WERI-Rb-1 (cell line): ENCODE measurements at regions not wholly inside any gene's neighbourhood (a gene's known extent, or its start where the extent isn't known, plus 50 kb on each side); places are given as distances from the start of the nearest gene placed in this dataset.

ENCODE experiments used
- DNase-seq: peaks from one replicate; pipeline ENCODE4 v3.0.0-alpha.2; 2020
- H3K27ac ChIP-seq: fragments of 250-450 bp; sonication (Bioruptor Pico); 2 replicates; pipeline ENCODE4 v1.5.1; 2020; ENCODE audit warnings: mild to moderate bottlenecking, moderate library complexity
- H3K27me3 ChIP-seq: fragments of 250-450 bp; sonication (Bioruptor Pico); 2 replicates; pipeline ENCODE4 v1.5.1; 2021; ENCODE audit warnings: mild to moderate bottlenecking, low read depth, moderate library complexity; ENCODE audit not compliant: insufficient read depth, severe bottlenecking
- H3K36me3 ChIP-seq: fragments of 250-450 bp; sonication (Bioruptor Pico); 2 replicates; pipeline ENCODE4 v1.5.1; 2020; ENCODE audit warnings: mild to moderate bottlenecking, moderate library complexity
- H3K4me3 ChIP-seq: 2 replicates; pipeline ENCODE4 v1.5.1; 2011; ENCODE audit warnings: low read depth, mild to moderate bottlenecking, control low read depth, low read length
- H3K9me3 ChIP-seq: fragments of 250-450 bp; sonication (Bioruptor Pico); 2 replicates; pipeline ENCODE4 v1.5.1; 2021; ENCODE audit warnings: mild to moderate bottlenecking, moderate library complexity; ENCODE audit not compliant: severe bottlenecking
- TF ChIP-seq, protein P1 (sequence below): IDR thresholded peaks from 2 replicates; pipeline ENCODE4 v1.5.1; 2011; ENCODE audit warnings: low read depth, mild to moderate bottlenecking, control low read depth, inconsistent platforms, low read length

- TF ChIP-seq, protein P1, sequence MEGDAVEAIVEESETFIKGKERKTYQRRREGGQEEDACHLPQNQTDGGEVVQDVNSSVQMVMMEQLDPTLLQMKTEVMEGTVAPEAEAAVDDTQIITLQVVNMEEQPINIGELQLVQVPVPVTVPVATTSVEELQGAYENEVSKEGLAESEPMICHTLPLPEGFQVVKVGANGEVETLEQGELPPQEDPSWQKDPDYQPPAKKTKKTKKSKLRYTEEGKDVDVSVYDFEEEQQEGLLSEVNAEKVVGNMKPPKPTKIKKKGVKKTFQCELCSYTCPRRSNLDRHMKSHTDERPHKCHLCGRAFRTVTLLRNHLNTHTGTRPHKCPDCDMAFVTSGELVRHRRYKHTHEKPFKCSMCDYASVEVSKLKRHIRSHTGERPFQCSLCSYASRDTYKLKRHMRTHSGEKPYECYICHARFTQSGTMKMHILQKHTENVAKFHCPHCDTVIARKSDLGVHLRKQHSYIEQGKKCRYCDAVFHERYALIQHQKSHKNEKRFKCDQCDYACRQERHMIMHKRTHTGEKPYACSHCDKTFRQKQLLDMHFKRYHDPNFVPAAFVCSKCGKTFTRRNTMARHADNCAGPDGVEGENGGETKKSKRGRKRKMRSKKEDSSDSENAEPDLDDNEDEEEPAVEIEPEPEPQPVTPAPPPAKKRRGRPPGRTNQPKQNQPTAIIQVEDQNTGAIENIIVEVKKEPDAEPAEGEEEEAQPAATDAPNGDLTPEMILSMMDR: no peak
- no peak overlapping the region for H3K4me3 ChIP-seq
- no peaks in the 10 kb centered on the region for H3K9me3 ChIP-seq
- no peak overlapping the region for H3K27ac ChIP-seq
- H3K27me3 ChIP-seq: no peaks in the 10 kb centered on the region
- no peak for DNase-seq
- H3K36me3 ChIP-seq: no peaks in the 10 kb centered on the region
These were observed 146.9 kb downstream of the C16orf95 start for GRCh38 chr16:87170310-87170709.

DNA sequence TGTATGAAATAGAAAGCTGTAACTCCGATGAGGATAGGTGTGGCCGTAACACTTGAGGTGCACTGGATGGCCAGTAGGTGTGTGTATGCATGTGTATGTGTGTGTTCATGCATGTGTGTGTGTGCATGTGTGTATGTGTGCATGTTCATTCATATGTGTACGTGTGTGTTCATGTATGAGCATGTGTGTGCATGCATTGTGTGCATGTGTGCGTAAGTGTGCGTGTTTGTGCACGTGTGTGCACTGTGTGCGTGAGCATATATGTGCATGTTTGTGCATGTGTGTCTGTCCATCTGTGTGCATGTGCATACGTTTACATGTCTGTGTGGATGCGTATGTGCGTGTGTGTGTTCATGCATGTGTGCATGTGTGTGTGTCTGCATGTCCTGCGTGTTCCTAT lies 145.5 kb downstream of the C16orf95 start:
- no peaks in the 10 kb centered on the region for H3K27me3 ChIP-seq
- TF ChIP-seq, protein P1: no peak
- H3K27ac ChIP-seq: no peak overlapping the region

DNA sequence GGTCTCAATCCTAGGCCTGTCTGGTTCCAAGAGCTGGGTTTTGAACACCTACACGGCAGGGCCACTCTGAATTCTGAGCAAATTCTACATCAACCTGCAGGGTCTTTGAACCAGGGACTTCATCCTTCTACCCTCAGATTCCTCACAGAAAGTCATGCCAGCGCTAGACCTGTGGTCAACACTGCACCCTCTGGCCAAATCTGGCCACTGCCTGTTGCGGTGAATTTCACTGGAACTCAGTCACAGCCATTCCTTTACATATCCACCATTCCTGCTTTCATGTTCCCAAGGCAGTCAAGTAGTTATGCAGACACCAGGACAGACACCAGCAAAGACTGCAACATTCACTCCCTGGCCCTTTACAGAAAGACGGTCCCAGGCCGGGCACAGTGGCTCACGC lies 144.6 kb downstream of the C16orf95 start:
- no peak for DNase-seq
- no peak overlapping the region for H3K4me3 ChIP-seq
- H3K27ac ChIP-seq: no peak overlapping the region
- H3K9me3 ChIP-seq: no peaks in the 10 kb centered on the region
- H3K27me3 ChIP-seq: no peaks in the 10 kb centered on the region
- TF ChIP-seq, protein P1: 0 out of 2 replicates have a peak, but pooled peaks have one; percentile 19
- no peaks in the 10 kb centered on the region for H3K36me3 ChIP-seq

More for the DNA sequence above, 145.5 kb downstream of the C16orf95 start:
- Histone ChIP-seq H3K4me3 (no peak overlapping the region), H3K36me3 (no peaks in the 10 kb centered on the region), H3K9me3 (no peaks in the 10 kb centered on the region)
- DNase-seq: no peak

DNA sequence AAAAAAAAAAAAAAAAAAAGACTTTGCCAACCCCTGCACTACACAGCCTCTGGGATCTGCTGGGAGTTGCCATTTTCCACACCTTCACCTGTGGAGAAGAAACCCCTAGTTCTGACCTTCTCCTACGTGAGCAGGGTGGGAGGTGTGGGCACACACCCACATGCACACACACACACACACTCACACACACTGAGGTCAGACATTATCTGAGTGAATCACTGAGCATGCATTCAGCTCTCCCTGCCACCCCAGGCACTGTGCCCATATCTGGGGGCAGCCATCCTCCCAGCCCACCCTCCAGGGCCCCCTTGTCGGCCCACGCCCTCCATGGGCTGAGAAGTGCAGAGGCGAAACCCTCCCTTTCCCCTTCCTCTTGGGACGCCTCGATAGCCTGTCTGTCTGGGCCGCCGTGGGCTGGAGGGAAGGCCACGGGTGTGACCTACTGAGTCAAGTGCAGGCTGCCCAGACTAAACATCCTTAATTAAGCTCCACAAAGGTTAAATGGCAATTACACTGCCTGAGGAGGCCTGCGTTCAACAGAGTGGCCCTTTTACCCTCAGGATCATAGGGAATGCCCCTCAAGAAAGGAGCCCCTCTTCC lies 143.8 kb downstream of the C16orf95 start:
- no peak for DNase-seq
- Histone ChIP-seq H3K27me3 (no peaks in the 10 kb centered on the region), H3K36me3 (no peaks in the 10 kb centered on the region), H3K27ac (no peak overlapping the region), H3K9me3 (no peaks in the 10 kb centered on the region), H3K4me3 (no peak overlapping the region)
- TF ChIP-seq, protein P1: no peak

GRCh38 chr16:87174061-87174460 lies 143.1 kb downstream of the C16orf95 start:
- Histone ChIP-seq H3K27ac (no peak overlapping the region), H3K9me3 (no peaks in the 10 kb centered on the region), H3K27me3 (no peaks in the 10 kb centered on the region), H3K36me3 (no peaks in the 10 kb centered on the region), H3K4me3 (no peak overlapping the region)
- TF ChIP-seq, protein P1: no peak
- no peak for DNase-seq

DNA sequence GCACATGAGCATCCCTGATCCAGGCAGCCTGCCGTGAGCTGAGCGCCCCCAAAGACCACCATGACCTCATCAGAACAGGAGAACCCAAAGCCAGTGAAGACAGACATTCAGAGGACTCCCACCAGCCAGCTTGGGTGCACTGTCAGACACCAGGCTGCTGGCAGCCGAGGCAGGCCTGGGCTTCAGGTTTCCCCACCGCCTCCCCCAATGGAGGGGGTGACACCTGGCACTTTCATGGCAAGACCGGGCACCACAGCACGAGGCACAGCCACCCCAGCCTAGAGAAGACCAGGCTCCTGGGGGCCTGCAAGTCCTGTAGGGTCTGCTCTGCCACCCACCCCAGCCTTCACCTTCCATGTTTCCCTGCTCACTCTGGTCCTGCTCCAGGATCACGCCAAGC lies 140.5 kb downstream of the C16orf95 start:
- H3K36me3 ChIP-seq: no peaks in the 10 kb centered on the region
- no peak overlapping the region for H3K4me3 ChIP-seq
- H3K27me3 ChIP-seq: no peaks in the 10 kb centered on the region
- TF ChIP-seq, protein P1: no peak
- H3K9me3 ChIP-seq: no peaks in the 10 kb centered on the region
- no peak for DNase-seq
- no peak overlapping the region for H3K27ac ChIP-seq
